Lower leg skin (tissue), 4 donors: ENCODE measurements at regions not wholly inside any gene's neighbourhood (a gene's known extent, or its start where the extent isn't known, plus 50 kb on each side); places are given as distances from the start of the nearest gene placed in this dataset.

Experiments
- DNase-seq, 2 donors: peaks; one replicate each; pipeline ENCODE4 v3.0.0-alpha.2; 2019; ENCODE audit warnings: low spot score in 2 of 2
- H3K4me3 ChIP-seq: fragments of 200-600 bp; sonication (generic); 2 replicates; pipeline ENCODE4 v1.5.1; 2017; ENCODE audit warnings: mild to moderate bottlenecking, low read depth; ENCODE audit not compliant: poor library complexity, severe bottlenecking
- POLR2A ChIP-seq, 2 donors: fragments of 450-650 bp; IDR thresholded peaks; one replicate each; pipeline ENCODE4 v1.6.1; 2016 to 2017; ENCODE audit warnings: antibody characterized with exemption in 2 of 2, mild to moderate bottlenecking in 1 of 2, moderate library complexity in 1 of 2
- WGBS, 2 donors: methylation state at CpG; one replicate each; pipeline ENCODE4 v1.1.5; 2018; 5-methylcytosine and 5-hydroxymethylcytosine counted together
- intact Hi-C: fragments of 100-400 bp; cut with DNase I; formaldehyde crosslinking; loops from one replicate; pipeline ENCODE4 v1.15.0; 2023; ENCODE audit warnings: low total_unique reads
- TF ChIP-seq, protein P1 (sequence below), 3 donors: fragments of 450-650 bp; IDR thresholded peaks; one replicate each; pipeline ENCODE4 v1.5.1; 2016; ENCODE audit warnings: antibody characterized with exemption in 3 of 3, mild to moderate bottlenecking in 3 of 3, moderate library complexity in 2 of 3

DNA sequence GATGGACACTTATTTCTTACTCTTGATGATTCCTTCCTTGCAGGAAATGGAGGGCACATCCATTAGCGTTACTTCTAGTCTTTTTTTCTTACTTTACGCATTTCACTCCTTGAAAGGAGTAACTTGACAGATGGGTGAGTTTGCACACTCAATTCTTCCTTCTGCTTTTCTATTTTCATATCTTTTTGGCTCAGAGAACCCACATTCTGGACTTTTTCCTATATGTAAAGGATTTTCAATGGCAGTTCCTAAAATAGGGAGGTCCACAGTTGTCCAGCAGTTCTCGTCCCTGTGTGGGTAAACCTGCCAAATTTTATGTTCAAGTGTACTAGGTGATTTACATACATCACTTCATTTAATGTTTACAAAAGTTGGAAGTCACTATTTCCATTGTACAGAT, 440.0 kb upstream of the KIRREL3 start:
- no peak for TF ChIP-seq POLR2A (IDR thresholded peaks at IDR 0.05)
- TF ChIP-seq, protein P1, sequence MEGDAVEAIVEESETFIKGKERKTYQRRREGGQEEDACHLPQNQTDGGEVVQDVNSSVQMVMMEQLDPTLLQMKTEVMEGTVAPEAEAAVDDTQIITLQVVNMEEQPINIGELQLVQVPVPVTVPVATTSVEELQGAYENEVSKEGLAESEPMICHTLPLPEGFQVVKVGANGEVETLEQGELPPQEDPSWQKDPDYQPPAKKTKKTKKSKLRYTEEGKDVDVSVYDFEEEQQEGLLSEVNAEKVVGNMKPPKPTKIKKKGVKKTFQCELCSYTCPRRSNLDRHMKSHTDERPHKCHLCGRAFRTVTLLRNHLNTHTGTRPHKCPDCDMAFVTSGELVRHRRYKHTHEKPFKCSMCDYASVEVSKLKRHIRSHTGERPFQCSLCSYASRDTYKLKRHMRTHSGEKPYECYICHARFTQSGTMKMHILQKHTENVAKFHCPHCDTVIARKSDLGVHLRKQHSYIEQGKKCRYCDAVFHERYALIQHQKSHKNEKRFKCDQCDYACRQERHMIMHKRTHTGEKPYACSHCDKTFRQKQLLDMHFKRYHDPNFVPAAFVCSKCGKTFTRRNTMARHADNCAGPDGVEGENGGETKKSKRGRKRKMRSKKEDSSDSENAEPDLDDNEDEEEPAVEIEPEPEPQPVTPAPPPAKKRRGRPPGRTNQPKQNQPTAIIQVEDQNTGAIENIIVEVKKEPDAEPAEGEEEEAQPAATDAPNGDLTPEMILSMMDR (IDR thresholded peaks at IDR 0.05), result no peak
- WGBS, 2 donors, result 80 to 84% methylated on average over 3 of the region's 3 CpGs
- H3K4me3 ChIP-seq, result no peak overlapping the region
- intact Hi-C loops, result no loop called here
- no peak for DNase-seq

- TF ChIP-seq, protein P1 (IDR thresholded peaks at IDR 0.05), result no peak
- TF ChIP-seq POLR2A (IDR thresholded peaks at IDR 0.05), result no peak
- DNase-seq, result no peak
- H3K4me3 ChIP-seq, result no peak overlapping the region
- WGBS, 2 donors, result 59 to 75% methylated on average over 3 of the region's 3 CpGs
- intact Hi-C loops, result no loop called here
Observed at GRCh38 chr11:127425281-127425680, 424.7 kb upstream of the KIRREL3 start.

DNA sequence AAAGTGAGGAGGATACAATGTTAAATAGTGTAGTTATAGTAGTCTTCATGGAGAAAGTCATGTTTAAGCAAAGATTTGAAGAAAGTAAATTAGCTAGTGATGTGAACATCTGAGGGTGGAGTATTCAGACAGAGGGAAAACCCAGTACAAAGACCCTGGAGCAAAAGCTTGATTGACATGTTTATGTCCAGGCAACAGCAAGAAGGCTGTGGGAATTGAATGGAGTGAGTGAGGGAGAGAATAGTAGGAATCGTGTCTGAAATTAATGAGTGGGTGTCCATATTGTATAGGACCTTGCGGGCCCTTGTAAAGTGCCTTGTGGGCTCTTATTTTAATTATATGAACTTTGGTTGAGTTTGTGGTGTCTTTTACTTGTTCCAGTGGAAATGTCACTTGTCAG, 424.1 kb upstream of the KIRREL3 start:
- DNase-seq, result no peak
- no peak for TF ChIP-seq POLR2A (IDR thresholded peaks at IDR 0.05)
- TF ChIP-seq, protein P1 (IDR thresholded peaks at IDR 0.05), result no peak
- intact Hi-C loops, result no loop called here
- H3K4me3 ChIP-seq, result no peak overlapping the region
- WGBS, 2 donors, result 55 to 63% methylated on average over 2 of the region's 2 CpGs

DNA sequence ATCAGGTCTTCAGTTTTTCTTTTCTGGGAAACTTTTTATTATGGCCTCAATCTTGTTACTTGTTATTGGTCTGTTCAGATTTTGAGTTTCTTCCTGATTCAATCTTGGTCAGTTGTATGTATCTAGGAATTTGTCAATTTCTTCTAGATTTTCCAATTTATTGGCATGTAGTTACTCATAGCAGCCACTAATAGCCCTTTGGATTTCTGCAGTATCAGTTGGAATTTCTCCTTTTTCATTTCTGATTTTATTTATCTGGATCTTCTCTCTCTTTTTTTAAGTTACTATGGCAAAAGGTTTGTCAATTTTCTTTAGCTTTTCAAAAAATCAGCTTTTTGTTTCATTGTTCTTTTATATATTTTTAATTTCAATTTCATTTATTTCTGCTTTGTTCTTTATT, 419.6 kb upstream of the KIRREL3 start:
- TF ChIP-seq, protein P1 (IDR thresholded peaks at IDR 0.05), result no peak
- TF ChIP-seq POLR2A (IDR thresholded peaks at IDR 0.05), result no peak
- no peak for DNase-seq
- intact Hi-C loops, result no loop called here
- H3K4me3 ChIP-seq, result no peak overlapping the region

- no peak for DNase-seq
- intact Hi-C loops, result no loop called here
Observed at GRCh38 chr11:127412722-127413380, 412.3 kb upstream of the KIRREL3 start.

More at GRCh38 chr11:127412722-127413380, 412.3 kb upstream of the KIRREL3 start:
- 80 to 84% methylated on average over 11 of the region's 11 CpGs for WGBS, 2 donors
- H3K4me3 ChIP-seq, result no peak overlapping the region
- TF ChIP-seq POLR2A (IDR thresholded peaks at IDR 0.05), result no peak
- TF ChIP-seq, protein P1 (IDR thresholded peaks at IDR 0.05), result no peak
